Stomach smooth muscle (tissue), 2 donors: ENCODE measurements at regions not wholly inside any gene's neighbourhood (a gene's known extent, or its start where the extent isn't known, plus 50 kb on each side); places are given as distances from the start of the nearest gene placed in this dataset.

Source experiments
- H3K27ac ChIP-seq: one replicate; pipeline ENCODE4 v1.7.0; 2013; ENCODE audit warnings: mild to moderate bottlenecking, low read length, inconsistent platforms
- H3K27me3 ChIP-seq, 2 donors: one replicate each; pipeline ENCODE4 v1.7.0; 2013; ENCODE audit warnings: low read length in 2 of 2; ENCODE audit not compliant: insufficient read depth in 2 of 2, control insufficient read depth in 1 of 2
- H3K36me3 ChIP-seq, 2 donors: one replicate each; pipeline ENCODE4 v1.7.0; 2013; ENCODE audit warnings: low read length in 2 of 2; ENCODE audit not compliant: control insufficient read depth in 2 of 2, insufficient read depth in 2 of 2
- H3K4me1 ChIP-seq: one replicate; pipeline ENCODE4 v1.7.0; 2013; ENCODE audit warnings: low read length; ENCODE audit not compliant: control insufficient read depth, insufficient read depth
- H3K4me3 ChIP-seq, 2 donors: one replicate each; pipeline ENCODE4 v1.7.0; 2013; ENCODE audit warnings: low read length in 2 of 2
- H3K9ac ChIP-seq, 2 donors: one replicate each; pipeline ENCODE4 v1.7.0; 2013; ENCODE audit warnings: low read length in 2 of 2, mild to moderate bottlenecking in 1 of 2
- H3K9me3 ChIP-seq, 2 donors: one replicate each; pipeline ENCODE4 v1.7.0; 2013; ENCODE audit warnings: low read length in 2 of 2; ENCODE audit not compliant: control insufficient read depth in 2 of 2
- donor health status: healthy.
- donor health status: Pancreatic carcinoma.

DNA sequence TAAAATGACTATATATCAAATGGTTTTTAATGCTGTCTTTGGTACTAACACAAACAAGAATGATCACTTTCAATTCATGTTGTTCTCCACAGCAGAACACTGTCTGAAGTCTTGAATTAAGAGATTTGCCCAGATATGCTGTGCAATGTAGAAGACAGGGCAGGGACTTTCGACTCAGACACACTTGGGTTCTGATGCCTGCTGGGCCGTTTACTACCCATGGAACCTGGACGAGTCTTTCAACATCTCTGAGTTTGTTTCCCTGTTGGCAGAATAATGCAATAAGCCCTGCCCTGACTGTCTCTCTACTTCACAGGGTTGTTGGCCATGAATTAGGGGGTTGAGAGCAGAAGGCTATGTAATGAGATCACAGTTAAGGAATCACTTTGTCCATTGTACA is 162.6 kb upstream of the TMPO start:
- Histone ChIP-seq H3K27ac (no peak overlapping the region), H3K9ac (no peak overlapping the region), H3K4me1 (no peaks in the 10 kb centered on the region), H3K4me3 (no peak overlapping the region), H3K27me3 (no peaks in the 10 kb centered on the region), H3K36me3 (no peaks in the 10 kb centered on the region), H3K9me3 (no peaks in the 10 kb centered on the region)

- Histone ChIP-seq H3K27ac (no peak overlapping the region), H3K9ac (no peak overlapping the region), H3K9me3 (no peaks in the 10 kb centered on the region), H3K36me3 (no peaks in the 10 kb centered on the region), H3K4me3 (no peak overlapping the region), H3K27me3 (no peaks in the 10 kb centered on the region), H3K4me1 (no peaks in the 10 kb centered on the region)
These were observed 160.8 kb upstream of the TMPO start for GRCh38 chr12:98354520-98355035.

- Histone ChIP-seq H3K9ac (no peak overlapping the region), H3K4me1 (no peaks in the 10 kb centered on the region), H3K27ac (no peak overlapping the region), H3K36me3 (no peaks in the 10 kb centered on the region), H3K27me3 (no peaks in the 10 kb centered on the region), H3K9me3 (no peaks in the 10 kb centered on the region), H3K4me3 (no peak overlapping the region)
These were observed 160.1 kb upstream of the TMPO start for GRCh38 chr12:98355322-98355721.

DNA sequence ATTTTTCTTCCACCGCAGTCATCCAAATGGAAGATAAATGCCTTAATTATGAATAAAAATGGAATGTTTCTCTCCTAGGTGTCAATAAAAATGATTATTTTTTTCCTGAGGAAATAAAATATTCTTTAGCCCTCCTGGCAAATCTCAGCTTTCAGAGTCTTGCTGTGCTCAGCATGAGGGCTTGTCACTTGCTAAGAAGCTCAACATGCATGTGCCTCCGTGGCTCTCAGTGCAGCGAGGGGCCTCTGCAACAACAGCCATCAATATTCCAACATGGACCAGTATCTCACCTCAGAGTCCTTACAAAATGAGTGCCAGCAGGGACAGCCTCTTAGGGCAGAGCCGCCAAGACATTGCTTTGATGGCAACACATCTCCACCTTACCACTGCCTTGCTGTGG is 159.5 kb upstream of the TMPO start:
- no peaks in the 10 kb centered on the region for H3K36me3 ChIP-seq
- H3K27me3 ChIP-seq = no peaks in the 10 kb centered on the region
- H3K9ac ChIP-seq = no peak overlapping the region
- no peak overlapping the region for H3K27ac ChIP-seq
- H3K4me3 ChIP-seq = no peak overlapping the region
- H3K4me1 ChIP-seq = no peaks in the 10 kb centered on the region
- no peaks in the 10 kb centered on the region for H3K9me3 ChIP-seq

GRCh38 chr12:98358144-98358543 is 157.2 kb upstream of the TMPO start:
- Histone ChIP-seq H3K4me3 (no peak overlapping the region), H3K36me3 (no peaks in the 10 kb centered on the region), H3K4me1 (no peaks in the 10 kb centered on the region), H3K9ac (no peak overlapping the region), H3K27me3 (peaks cover 2 to 3% of the 10 kb centered on the region in 2 donors), H3K9me3 (no peaks in the 10 kb centered on the region), H3K27ac (no peak overlapping the region)

- Histone ChIP-seq H3K4me1 (no peaks in the 10 kb centered on the region), H3K9me3 (no peaks in the 10 kb centered on the region), H3K27ac (no peak overlapping the region), H3K4me3 (no peak overlapping the region), H3K9ac (no peak overlapping the region), H3K27me3 (peaks cover 2 to 3% of the 10 kb centered on the region in 2 donors), H3K36me3 (no peaks in the 10 kb centered on the region)
These were observed 155.5 kb upstream of the TMPO start for GRCh38 chr12:98359856-98360255.

GRCh38 chr12:98360401-98360800 is 155.0 kb upstream of the TMPO start:
- no peak overlapping the region for H3K27ac ChIP-seq
- H3K36me3 ChIP-seq = no peaks in the 10 kb centered on the region
- no peaks in the 10 kb centered on the region for H3K4me1 ChIP-seq
- no peak overlapping the region for H3K9ac ChIP-seq
- peaks cover 2 to 3% of the 10 kb centered on the region in 2 donors for H3K27me3 ChIP-seq
- H3K4me3 ChIP-seq = no peak overlapping the region
- H3K9me3 ChIP-seq = no peaks in the 10 kb centered on the region

GRCh38 chr12:98369581-98369980 is 145.8 kb upstream of the TMPO start:
- no peaks in the 10 kb centered on the region for H3K9me3 ChIP-seq
- H3K27me3 ChIP-seq = no peaks in the 10 kb centered on the region
- no peak overlapping the region for H3K4me3 ChIP-seq
- H3K4me1 ChIP-seq = no peaks in the 10 kb centered on the region
- no peaks in the 10 kb centered on the region for H3K36me3 ChIP-seq
- no peak overlapping the region for H3K27ac ChIP-seq
- H3K9ac ChIP-seq = no peak overlapping the region

DNA sequence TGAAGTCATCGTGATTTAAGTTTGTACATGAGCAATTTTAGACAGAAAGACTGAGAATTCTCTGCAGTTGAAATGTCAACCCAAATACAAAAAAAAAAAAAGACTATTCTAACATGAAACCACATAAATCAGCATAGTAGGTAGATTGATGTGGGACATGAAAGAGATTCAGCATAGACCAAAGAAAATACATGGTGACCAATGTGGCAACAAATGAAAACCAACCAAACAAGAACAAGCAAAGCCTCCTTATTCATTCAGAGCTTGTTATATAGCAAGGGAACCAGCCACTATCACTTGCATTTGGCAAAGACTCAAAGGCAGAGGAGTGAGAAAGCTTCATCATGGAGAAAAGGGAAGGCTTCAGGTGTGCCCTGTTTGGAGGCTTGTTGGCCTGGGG is 144.4 kb upstream of the TMPO start:
- Histone ChIP-seq H3K4me1 (no peaks in the 10 kb centered on the region), H3K4me3 (no peak overlapping the region), H3K36me3 (no peaks in the 10 kb centered on the region), H3K27me3 (no peaks in the 10 kb centered on the region), H3K9me3 (no peaks in the 10 kb centered on the region), H3K27ac (no peak overlapping the region), H3K9ac (no peak overlapping the region)

GRCh38 chr12:98371419-98371818 is 144.0 kb upstream of the TMPO start:
- no peak overlapping the region for H3K4me3 ChIP-seq
- no peaks in the 10 kb centered on the region for H3K27me3 ChIP-seq

DNA sequence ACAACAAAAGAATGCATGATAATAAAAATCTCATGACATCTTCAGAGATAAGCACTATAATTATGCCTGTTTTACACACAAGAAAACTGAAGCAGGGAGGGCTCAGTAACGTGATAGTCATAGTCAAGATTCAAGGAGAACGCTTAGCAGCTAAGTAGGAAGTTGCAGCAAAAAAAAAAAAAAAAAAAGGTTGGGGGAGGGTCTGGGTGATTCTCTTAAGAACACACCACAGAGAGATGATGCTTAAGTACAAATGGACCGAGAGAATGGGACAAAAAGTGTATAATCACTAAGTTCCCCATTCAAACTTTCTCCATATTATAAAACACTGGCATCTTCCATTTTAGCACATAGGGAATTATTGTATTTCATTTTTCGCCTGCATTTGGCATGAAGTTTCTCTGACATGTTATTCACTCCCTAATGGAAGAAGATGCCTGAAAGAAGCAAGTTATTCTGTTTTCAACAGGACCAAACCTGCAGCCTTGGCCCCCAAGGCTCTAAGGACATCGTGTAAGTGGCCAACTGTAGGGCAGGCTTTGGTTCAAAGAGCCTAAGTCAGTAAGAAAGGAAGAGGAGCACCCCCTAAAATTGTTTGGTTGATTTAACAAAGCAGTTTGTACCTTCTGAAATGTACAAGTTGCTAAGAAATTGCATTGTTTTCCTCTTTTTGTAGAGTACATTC is 142.9 kb upstream of the TMPO start:
- no peaks in the 10 kb centered on the region for H3K27me3 ChIP-seq
- no peak overlapping the region for H3K27ac ChIP-seq
- no peak overlapping the region for H3K9ac ChIP-seq
- H3K4me1 ChIP-seq = no peaks in the 10 kb centered on the region
- H3K4me3 ChIP-seq = no peak overlapping the region
- H3K9me3 ChIP-seq = no peaks in the 10 kb centered on the region
- no peaks in the 10 kb centered on the region for H3K36me3 ChIP-seq

More at GRCh38 chr12:98371419-98371818, 144.0 kb upstream of the TMPO start:
- Histone ChIP-seq H3K4me1 (no peaks in the 10 kb centered on the region), H3K9ac (no peak overlapping the region), H3K36me3 (no peaks in the 10 kb centered on the region), H3K9me3 (no peaks in the 10 kb centered on the region), H3K27ac (no peak overlapping the region)
